ENCODE measurements at regions not wholly inside any gene's neighbourhood (a gene's known extent, or its start where the extent isn't known, plus 50 kb on each side); places are given as distances from the start of the nearest gene placed in this dataset.

- FAIRE-seq (no peak), DNase-seq (ENCODE audit: low spot score) (no peak), ATAC-seq (no peak)
- intact Hi-C loops (cut with micrococcal nuclease; ENCODE audit: unreplicated experiment) = no loop called here
- H3K9me3 ChIP-seq (ENCODE audit: low read length) = peaks cover 23% of the 10 kb centered on the region
- H4K20me1 ChIP-seq (ENCODE audit: insufficient read depth, low read length) = no peaks in the 10 kb centered on the region
- H3K9ac ChIP-seq (ENCODE audit: insufficient read depth, low read depth, low read length) = no peak overlapping the region
- no peak overlapping the region for H3K27ac ChIP-seq (ENCODE audit: extremely low read length, insufficient read depth, low read length)
- no peak overlapping the region for H3K4me2 ChIP-seq (ENCODE audit: low read depth, low read length)
- H3K27me3 ChIP-seq (ENCODE audit: control insufficient read depth in 1 of 2, insufficient read depth in 2 of 2, low read length in 2 of 2) = no peaks in the 10 kb centered on the region
- H3K4me1 ChIP-seq (ENCODE audit: insufficient read depth, low read length) = no peaks in the 10 kb centered on the region
- TF ChIP-seq BHLHE40 (IDR thresholded peaks at IDR 0.05; ENCODE audit: low read length) (no peak), GATAD2A (CRISPR knock-in tag; IDR thresholded peaks at IDR 0.05) (no peak), ETV5 (CRISPR knock-in tag; IDR thresholded peaks at IDR 0.05; ENCODE audit: borderline replicate concordance) (no peak), TAF15 (IDR thresholded peaks at IDR 0.05; ENCODE audit: low read depth, low read length, poor library complexity, severe bottlenecking) (no peak), KLF15 (CRISPR knock-in tag; IDR thresholded peaks at IDR 0.05; ENCODE audit: borderline replicate concordance) (no peak), ZFP37 (CRISPR knock-in tag; IDR thresholded peaks at IDR 0.05; ENCODE audit: borderline replicate concordance) (no peak), THAP7 (CRISPR knock-in tag; IDR thresholded peaks at IDR 0.05) (no peak), LBX2 (CRISPR knock-in tag; IDR thresholded peaks at IDR 0.05; ENCODE audit: borderline replicate concordance) (no peak), MTA3 (CRISPR knock-in tag; IDR thresholded peaks at IDR 0.05) (no peak), SUZ12 (IDR thresholded peaks at IDR 0.05; ENCODE audit: low read depth, low read length) (no peak), ZSCAN25 (CRISPR knock-in tag; IDR thresholded peaks at IDR 0.05) (no peak), SRY (CRISPR knock-in tag; IDR thresholded peaks at IDR 0.05) (no peak), POLR2A (IDR thresholded peaks at IDR 0.05; ENCODE audit: insufficient read depth in 1 of 2, low read depth in 2 of 2, low read length in 2 of 2) (no peak), ZBTB43 (CRISPR knock-in tag; conservative IDR thresholded peaks at IDR 0.05) (no peak)
- TF ChIP-seq, protein P1, sequence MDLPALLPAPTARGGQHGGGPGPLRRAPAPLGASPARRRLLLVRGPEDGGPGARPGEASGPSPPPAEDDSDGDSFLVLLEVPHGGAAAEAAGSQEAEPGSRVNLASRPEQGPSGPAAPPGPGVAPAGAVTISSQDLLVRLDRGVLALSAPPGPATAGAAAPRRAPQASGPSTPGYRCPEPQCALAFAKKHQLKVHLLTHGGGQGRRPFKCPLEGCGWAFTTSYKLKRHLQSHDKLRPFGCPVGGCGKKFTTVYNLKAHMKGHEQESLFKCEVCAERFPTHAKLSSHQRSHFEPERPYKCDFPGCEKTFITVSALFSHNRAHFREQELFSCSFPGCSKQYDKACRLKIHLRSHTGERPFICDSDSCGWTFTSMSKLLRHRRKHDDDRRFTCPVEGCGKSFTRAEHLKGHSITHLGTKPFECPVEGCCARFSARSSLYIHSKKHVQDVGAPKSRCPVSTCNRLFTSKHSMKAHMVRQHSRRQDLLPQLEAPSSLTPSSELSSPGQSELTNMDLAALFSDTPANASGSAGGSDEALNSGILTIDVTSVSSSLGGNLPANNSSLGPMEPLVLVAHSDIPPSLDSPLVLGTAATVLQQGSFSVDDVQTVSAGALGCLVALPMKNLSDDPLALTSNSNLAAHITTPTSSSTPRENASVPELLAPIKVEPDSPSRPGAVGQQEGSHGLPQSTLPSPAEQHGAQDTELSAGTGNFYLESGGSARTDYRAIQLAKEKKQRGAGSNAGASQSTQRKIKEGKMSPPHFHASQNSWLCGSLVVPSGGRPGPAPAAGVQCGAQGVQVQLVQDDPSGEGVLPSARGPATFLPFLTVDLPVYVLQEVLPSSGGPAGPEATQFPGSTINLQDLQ (CRISPR knock-in tag; IDR thresholded peaks at IDR 0.05) = no peak
- TF ChIP-seq, protein P2, sequence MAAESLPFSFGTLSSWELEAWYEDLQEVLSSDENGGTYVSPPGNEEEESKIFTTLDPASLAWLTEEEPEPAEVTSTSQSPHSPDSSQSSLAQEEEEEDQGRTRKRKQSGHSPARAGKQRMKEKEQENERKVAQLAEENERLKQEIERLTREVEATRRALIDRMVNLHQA (CRISPR knock-in tag; IDR thresholded peaks at IDR 0.05) = no peak
- no peak overlapping the region for H3K4me3 ChIP-seq (replicated peaks in 1 of 3; ENCODE audit: insufficient read depth in 1 of 3, low read depth in 2 of 3, low read length in 3 of 3)
- CTCF ChIA-PET (ENCODE audit: low intra/inter-chr PET ratio, low total read pairs) = no interaction called here
- POLR2A ChIA-PET = no interaction called here
- no peak overlapping the region for H2AFZ ChIP-seq (ENCODE audit: low read length)
- in situ Hi-C loops (cut with HindIII; ENCODE audit: extremely low pct_ligation_motif_present, low pct_unique_long_range_greater_than_20kb) = no loop called here
- BruUV-seq (replicated peaks) = no TSS peak
- H3K36me3 ChIP-seq (replicated peaks in 1 of 2; ENCODE audit: control insufficient read depth in 1 of 2, insufficient read depth in 2 of 2, low read length in 2 of 2) = no peaks in the 10 kb centered on the region
- H3K79me2 ChIP-seq (ENCODE audit: insufficient read depth, low read length) = no peaks in the 10 kb centered on the region
These were observed 569.7 kb downstream of the ZNF608 start for GRCh38 chr5:124176692-124177091.
